ENCODE measurements at regions not wholly inside any gene's neighbourhood (a gene's known extent, or its start where the extent isn't known, plus 50 kb on each side); places are given as distances from the start of the nearest gene placed in this dataset.
"Not testable (repeated sequence)": the region's sequence is repeated elsewhere in the genome, so short reads cannot be mapped to it uniquely, and the experiment has no call there.

- intact Hi-C loops (cut with micrococcal nuclease) = no loop called here
Measured at GRCh38 chr2:109049022-109049421, 60.0 kb upstream of the EDAR start.

GRCh38 chr2:109048163-109048562, 59.1 kb upstream of the EDAR start:
- intact Hi-C loops (cut with micrococcal nuclease) = no loop called here

- intact Hi-C loops (cut with micrococcal nuclease) = not testable (repeated sequence)
Measured at GRCh38 chr2:109047569-109047968, 58.5 kb upstream of the EDAR start.

- intact Hi-C loops (cut with micrococcal nuclease) = no loop called here
Measured at GRCh38 chr2:109046925-109047508, 58.0 kb upstream of the EDAR start.

DNA sequence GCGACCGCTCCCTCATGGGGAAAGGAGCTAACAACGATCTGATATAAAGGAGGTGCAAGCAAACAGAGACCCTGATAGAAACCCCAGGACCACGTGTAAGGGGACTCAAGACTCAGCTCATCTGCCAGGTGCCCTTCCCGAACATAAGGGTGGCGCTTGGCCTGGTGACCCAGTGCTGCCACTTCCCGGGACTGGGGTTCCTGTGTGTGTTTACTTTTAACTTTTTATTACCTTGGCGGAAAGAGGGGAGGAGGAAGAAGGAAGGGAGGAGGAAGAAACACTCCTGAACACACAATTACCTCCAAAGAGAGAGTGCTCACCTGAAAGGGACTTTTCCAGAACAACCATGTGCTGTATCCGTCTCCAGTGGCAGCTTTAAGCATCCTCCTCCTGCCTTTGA, 56.5 kb upstream of the EDAR start:
- intact Hi-C loops (cut with micrococcal nuclease) = no loop called here

DNA sequence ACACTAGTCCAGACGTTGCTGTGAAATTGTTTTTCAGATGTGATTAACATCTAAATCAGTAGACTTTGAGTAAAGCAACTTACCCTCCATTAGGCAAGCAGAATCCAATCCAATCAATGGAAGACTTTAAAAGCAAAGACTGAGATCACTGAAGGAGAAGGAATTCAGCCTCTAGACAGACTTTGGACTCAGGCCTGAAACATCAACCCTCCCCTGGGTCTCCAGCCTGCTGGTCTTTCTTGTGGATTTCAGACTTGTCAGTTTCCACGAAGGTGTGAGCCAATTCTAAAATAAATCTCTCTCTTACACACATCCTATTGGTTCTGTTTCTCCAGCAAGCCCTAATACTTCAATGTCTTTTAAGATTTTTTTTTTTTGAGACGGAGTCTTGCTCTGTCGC, 50.0 kb upstream of the EDAR start:
- intact Hi-C loops (cut with micrococcal nuclease) = loop anchor here (10.0 kb wide), 3 partner anchors 296 to 594 kb away; partner anchors contain the start of gene GCC2
